Activated gamma-delta T cell (primary cell): ENCODE measurements at regions not wholly inside any gene's neighbourhood (a gene's known extent, or its start where the extent isn't known, plus 50 kb on each side); places are given as distances from the start of the nearest gene placed in this dataset.

Experiments
- DNase-seq: peaks from one replicate; lab custom pipeline; 2025; lab: John Stamatoyannopoulos, UW

DNA sequence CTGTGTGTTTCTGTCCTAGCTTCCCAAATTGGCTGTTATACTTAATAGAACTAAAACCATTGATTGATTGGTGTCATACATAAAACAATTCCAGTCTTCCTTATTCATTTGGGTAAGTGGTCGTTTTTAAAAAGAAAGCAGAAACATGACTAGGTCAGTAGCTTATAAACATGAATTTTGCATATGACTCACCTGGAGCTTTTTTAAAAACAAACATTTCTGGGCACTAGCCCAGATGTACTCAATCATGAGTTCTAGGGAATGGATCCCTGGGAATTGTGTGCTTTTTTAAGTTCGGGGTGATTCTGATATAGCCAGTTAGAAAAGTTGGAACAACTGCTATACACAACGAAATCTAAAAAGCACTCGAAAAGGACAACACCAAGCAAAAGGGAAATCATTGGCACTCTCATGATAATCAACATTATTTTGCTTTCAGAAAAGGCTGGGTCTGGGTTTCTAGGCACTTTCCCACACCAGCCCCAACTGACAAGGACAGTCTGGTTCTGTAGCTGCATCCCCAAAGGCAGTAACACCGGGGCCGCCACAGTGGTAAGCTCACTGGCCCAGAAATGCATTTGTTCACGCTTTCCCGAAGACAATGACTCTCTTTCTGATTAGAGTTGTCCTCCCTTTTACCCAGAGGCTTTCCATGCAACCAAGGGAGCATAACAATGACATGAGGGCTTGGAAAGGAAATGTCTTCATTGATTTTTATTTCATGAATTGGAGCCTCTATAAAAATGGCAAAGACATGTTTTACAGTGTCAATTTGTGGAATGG, 664.9 kb upstream of the WWC1 start:
- no peak for DNase-seq

DNA sequence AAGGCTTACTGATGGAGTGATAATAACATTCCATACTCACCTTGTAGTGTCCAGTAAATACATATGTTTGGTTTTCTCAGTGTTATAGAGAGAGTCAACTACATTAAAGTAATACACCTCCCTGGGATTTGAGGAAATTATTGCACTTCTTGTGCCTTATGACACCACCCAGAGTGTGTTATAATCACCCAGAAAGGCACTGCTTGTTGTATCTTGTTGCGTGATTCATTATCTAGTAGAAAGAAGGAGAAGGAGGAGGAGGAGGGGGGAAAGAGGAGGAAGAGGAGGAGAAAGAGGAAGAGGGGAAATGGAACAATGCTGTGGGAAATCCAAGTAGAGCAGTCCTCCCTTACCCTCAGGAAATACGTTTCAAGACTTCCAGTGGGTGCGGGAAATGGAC, 661.8 kb upstream of the WWC1 start:
- no peak for DNase-seq

- DNase-seq, result no peak
Observed at GRCh38 chr5:167631191-167631590, 660.3 kb upstream of the WWC1 start.

DNA sequence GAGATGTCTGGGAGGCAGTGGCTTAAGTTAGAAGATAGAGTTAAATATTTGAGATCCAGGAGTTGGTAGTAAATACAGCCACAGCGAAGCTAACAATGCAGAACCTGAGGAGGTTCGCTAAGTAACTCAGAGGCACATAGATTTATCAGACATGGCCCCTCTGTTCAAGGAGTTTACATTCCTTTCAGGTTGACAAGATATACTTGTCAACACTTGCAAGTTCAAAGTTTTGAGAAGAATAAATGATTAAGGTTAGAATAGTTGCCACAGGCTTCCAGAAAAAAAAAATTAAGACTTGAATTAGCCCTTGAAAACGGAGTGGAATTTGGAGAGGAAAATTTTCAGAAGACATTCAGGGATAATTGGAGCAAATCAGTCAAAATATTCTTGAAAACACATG, 658.3 kb upstream of the WWC1 start:
- DNase-seq, result no peak

GRCh38 chr5:167633931-167634341, 657.5 kb upstream of the WWC1 start:
- DNase-seq, result no peak

- no peak for DNase-seq
Observed at GRCh38 chr5:167634432-167634831, 657.0 kb upstream of the WWC1 start.

GRCh38 chr5:167638816-167639215, 652.6 kb upstream of the WWC1 start:
- no peak for DNase-seq

DNA sequence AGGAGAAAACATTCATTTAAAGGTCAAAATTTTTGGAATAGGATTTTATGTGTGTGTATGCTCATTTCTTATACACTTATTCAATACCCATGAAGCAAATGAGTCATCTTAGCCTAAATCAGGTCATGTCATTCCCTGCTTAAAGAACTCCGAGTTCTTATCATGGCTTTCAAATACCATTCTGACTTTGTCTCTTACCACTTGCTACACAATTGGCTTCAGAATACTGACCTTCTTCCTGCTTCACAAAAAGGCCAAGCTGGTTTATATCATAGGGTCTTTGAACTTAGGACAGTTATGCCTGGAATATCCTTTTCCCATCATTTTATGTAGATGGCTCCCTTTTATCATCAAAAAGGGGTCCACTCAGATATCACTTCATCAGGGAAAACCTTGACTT, 652.2 kb upstream of the WWC1 start:
- no peak for DNase-seq

DNA sequence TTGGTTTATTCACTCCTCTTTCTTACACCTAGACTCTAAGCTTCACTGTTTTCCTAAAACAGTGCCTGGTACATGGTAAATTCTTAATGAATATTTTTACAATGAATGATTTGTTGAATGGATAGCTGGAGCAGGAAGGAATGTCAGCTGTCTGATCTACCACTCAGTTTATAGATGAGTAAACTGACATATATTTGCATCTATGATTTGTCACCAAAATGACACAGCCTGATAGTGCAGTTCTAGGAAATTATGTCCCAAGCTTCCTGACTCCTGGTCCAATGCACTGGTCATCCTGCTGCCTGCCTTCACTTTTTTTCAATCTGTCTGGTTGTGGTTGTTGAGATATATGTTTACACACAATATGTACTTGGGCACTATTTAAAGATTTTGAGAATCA, 651.7 kb upstream of the WWC1 start:
- no peak for DNase-seq

GRCh38 chr5:167642181-167642580, 649.3 kb upstream of the WWC1 start:
- DNase-seq, result no peak

- DNase-seq, result no peak
Observed at GRCh38 chr5:167642779-167643517, 648.5 kb upstream of the WWC1 start.

- no peak for DNase-seq
Observed at GRCh38 chr5:167643631-167644280, 647.7 kb upstream of the WWC1 start.

DNA sequence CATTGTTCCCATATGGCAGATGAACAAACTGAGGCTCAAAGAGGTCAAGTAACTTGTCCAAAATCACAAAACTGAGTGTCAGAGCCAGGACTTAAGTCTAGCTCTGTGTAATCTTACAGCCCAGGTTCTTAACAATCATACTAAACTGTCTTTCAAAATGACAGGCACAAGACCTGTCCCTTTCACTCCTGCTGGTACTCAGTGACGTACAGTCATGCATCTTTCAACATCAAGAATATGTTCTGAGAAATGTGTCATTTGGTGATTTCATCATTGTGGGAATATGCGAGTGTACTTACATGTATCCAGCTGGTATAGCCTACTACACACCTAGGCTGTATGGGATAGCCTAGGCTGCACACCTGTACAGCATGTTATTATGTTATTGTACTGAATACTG, 646.8 kb upstream of the WWC1 start:
- DNase-seq, result no peak

GRCh38 chr5:167649471-167649870, 642.0 kb upstream of the WWC1 start:
- no peak for DNase-seq

DNA sequence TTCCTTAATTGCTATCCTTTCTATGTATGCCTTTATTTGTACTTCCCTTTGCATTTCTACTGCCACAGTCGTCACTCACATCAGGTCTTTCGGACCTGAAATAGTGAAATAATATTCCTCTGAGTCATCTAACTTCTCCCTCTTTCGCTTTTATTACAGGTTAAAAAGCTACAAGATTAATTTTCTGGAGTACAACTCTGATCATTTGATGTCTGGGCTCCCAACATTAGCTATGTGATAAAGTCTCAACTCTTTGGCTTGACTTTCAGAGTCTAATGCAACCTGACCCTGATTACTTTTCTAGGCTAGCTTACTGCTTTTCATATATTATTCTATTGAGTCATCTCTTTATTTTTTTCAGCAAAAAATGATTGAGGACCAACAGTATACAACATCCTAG, 638.8 kb upstream of the WWC1 start:
- no peak for DNase-seq

- no peak for DNase-seq
Observed at GRCh38 chr5:167653645-167654106, 637.8 kb upstream of the WWC1 start.

- DNase-seq, result no peak
Observed at GRCh38 chr5:167657016-167657415, 634.4 kb upstream of the WWC1 start.

DNA sequence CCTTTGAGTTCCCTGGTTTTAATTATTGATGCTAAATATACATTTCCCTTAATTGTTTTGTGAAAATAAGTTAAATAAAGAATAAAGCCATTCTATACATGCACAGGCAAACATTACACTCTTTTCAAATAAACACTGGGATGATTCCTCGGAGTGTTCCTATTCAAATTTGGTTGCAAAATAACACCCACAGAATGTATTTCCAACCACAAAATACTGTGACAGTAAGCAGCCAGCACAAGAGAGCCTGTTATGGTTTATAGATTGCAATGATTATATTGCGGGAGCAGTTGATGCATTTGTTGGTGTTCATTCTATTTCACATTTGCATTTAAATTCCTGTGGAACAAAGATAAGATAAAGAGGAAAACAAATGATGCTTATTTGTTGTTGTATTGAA, 632.6 kb upstream of the WWC1 start:
- no peak for DNase-seq

- no peak for DNase-seq
Observed at GRCh38 chr5:167661605-167662004, 629.8 kb upstream of the WWC1 start.

DNA sequence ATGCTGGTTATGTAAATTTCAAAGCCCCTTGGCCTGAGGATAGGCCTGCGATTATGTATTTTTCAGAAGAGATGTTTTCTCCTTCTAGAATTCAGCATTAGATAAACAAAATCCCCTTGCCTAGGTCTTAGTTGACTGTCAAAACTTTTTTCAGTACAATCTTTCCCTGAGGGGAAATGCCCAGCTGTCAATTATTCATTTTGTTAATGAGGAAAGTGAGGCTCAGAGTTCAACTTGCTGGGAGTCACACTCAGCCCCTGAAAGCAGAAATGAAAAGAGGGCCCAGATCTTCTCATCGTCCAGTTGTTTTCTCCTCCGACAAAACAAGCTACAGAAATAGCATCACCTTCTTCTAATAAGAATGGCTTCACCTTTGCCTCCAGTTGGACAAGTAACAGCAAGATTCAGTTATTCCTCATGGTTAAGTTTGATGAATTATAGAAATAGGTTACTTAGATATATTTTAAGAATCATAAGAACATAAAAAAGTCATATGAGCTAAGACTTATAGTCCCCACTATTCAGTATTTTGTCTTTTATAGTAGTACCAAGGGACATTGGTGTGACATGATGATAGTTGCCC, 627.1 kb upstream of the WWC1 start:
- no peak for DNase-seq

DNA sequence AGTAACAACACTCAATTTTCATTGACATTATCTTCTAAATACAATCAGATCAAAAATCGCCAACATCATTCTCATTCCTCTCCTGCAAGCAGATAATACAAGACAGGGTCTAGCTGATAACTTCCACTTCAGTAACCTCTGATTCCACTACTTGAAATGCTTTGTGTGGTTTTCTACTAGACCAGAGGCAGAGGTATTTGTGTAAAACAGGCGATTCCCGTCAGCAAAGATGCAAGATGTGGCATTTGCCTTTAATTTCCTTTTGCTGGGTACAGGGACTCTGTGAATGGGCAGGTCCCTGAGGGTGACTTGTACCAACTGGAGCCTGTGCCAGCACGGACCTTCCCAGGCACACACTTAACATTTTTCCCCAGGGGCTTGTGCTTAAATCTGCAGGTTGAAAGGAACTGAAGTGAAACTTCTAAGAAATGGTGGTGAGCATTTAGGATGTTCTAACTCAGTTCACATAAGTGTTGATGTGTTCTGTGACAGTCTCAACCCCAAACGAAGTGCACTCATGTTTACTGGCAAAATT, 625.5 kb upstream of the WWC1 start:
- DNase-seq, result no peak

- no peak for DNase-seq
Observed at GRCh38 chr5:167671176-167671575, 620.3 kb upstream of the WWC1 start.
